ENCODE measurements at regions not wholly inside any gene's neighbourhood (a gene's known extent, or its start where the extent isn't known, plus 50 kb on each side); places are given as distances from the start of the nearest gene placed in this dataset.

- Histone ChIP-seq H3K4me3 (ENCODE audit: extremely low read depth, insufficient read depth, low read length, poor library complexity, severe bottlenecking) (no peak overlapping the region), H3K4me1 (ENCODE audit: control insufficient read depth, insufficient read depth, low read length, poor library complexity, severe bottlenecking) (no peaks in the 10 kb centered on the region), H3K36me3 (ENCODE audit: control insufficient read depth, insufficient read depth, low read length) (no peaks in the 10 kb centered on the region), H3K9me3 (ENCODE audit: control insufficient read depth, low read length) (peaks cover 3% of the 10 kb centered on the region), H3K27ac (ENCODE audit: low read depth, low read length, severe bottlenecking) (no peak overlapping the region)
- WGBS, 2 experiments (ENCODE audit: insufficient coverage in 2 of 2), result 79 to 83% methylated on average over 1 to 2 of the region's 4 CpGs
Observed at GRCh38 chr2:71756280-71756906, 303.0 kb downstream of the DYSF start.

- Histone ChIP-seq H3K4me1 (ENCODE audit: control insufficient read depth, insufficient read depth, low read length, poor library complexity, severe bottlenecking) (peaks cover 8% of the 10 kb centered on the region), H3K4me3 (ENCODE audit: extremely low read depth, insufficient read depth, low read length, poor library complexity, severe bottlenecking) (no peak overlapping the region), H3K36me3 (ENCODE audit: control insufficient read depth, insufficient read depth, low read length) (no peaks in the 10 kb centered on the region), H3K9me3 (ENCODE audit: control insufficient read depth, low read length) (peaks cover 3% of the 10 kb centered on the region), H3K27ac (ENCODE audit: low read depth, low read length, severe bottlenecking) (no peak overlapping the region)
Observed at GRCh38 chr2:71751590-71751989, 298.2 kb downstream of the DYSF start.

GRCh38 chr2:71749671-71750101 is 296.3 kb downstream of the DYSF start:
- Histone ChIP-seq H3K36me3 (ENCODE audit: control insufficient read depth, insufficient read depth, low read length) (no peaks in the 10 kb centered on the region), H3K4me1 (ENCODE audit: control insufficient read depth, insufficient read depth, low read length, poor library complexity, severe bottlenecking) (peaks cover 8% of the 10 kb centered on the region), H3K9me3 (ENCODE audit: control insufficient read depth, low read length) (peaks cover 3% of the 10 kb centered on the region), H3K4me3 (ENCODE audit: extremely low read depth, insufficient read depth, low read length, poor library complexity, severe bottlenecking) (no peak overlapping the region), H3K27ac (ENCODE audit: low read depth, low read length, severe bottlenecking) (no peak overlapping the region)
- WGBS, 2 experiments (ENCODE audit: insufficient coverage in 2 of 2), result 82 to 92% methylated on average over 3 of the region's 3 CpGs

- peaks cover 10% of the 10 kb centered on the region for H3K4me1 ChIP-seq (ENCODE audit: control insufficient read depth, insufficient read depth, low read length, poor library complexity, severe bottlenecking)
- H3K27ac ChIP-seq (ENCODE audit: low read depth, low read length, severe bottlenecking), result peak overlapping the region; percentile 55
- 90 to 91% methylated on average over 2 to 5 of the region's 5 CpGs for WGBS, 2 experiments (ENCODE audit: insufficient coverage in 2 of 2)
- H3K4me3 ChIP-seq (ENCODE audit: extremely low read depth, insufficient read depth, low read length, poor library complexity, severe bottlenecking), result no peak overlapping the region
- peaks cover 3% of the 10 kb centered on the region for H3K9me3 ChIP-seq (ENCODE audit: control insufficient read depth, low read length)
- no peaks in the 10 kb centered on the region for H3K36me3 ChIP-seq (ENCODE audit: control insufficient read depth, insufficient read depth, low read length)
Observed at GRCh38 chr2:71748227-71748626, 294.9 kb downstream of the DYSF start.

GRCh38 chr2:71747559-71747958 is 294.2 kb downstream of the DYSF start:
- peak overlapping the region; percentile 54 for H3K27ac ChIP-seq (ENCODE audit: low read depth, low read length, severe bottlenecking)
- WGBS, 2 experiments (ENCODE audit: insufficient coverage in 2 of 2), result 89% methylated on average over 1 of the region's 4 CpGs; no CpG with 5 or more reads in 1 of the 2 experiments
- no peak overlapping the region for H3K4me3 ChIP-seq (ENCODE audit: extremely low read depth, insufficient read depth, low read length, poor library complexity, severe bottlenecking)
- peaks cover 3% of the 10 kb centered on the region for H3K9me3 ChIP-seq (ENCODE audit: control insufficient read depth, low read length)
- H3K36me3 ChIP-seq (ENCODE audit: control insufficient read depth, insufficient read depth, low read length), result no peaks in the 10 kb centered on the region
- H3K4me1 ChIP-seq (ENCODE audit: control insufficient read depth, insufficient read depth, low read length, poor library complexity, severe bottlenecking), result peaks cover 16% of the 10 kb centered on the region

- Histone ChIP-seq H3K27ac (ENCODE audit: low read depth, low read length, severe bottlenecking) (peak overlapping the region; percentile 54), H3K36me3 (ENCODE audit: control insufficient read depth, insufficient read depth, low read length) (no peaks in the 10 kb centered on the region), H3K4me1 (ENCODE audit: control insufficient read depth, insufficient read depth, low read length, poor library complexity, severe bottlenecking) (peaks cover 18% of the 10 kb centered on the region), H3K4me3 (ENCODE audit: extremely low read depth, insufficient read depth, low read length, poor library complexity, severe bottlenecking) (no peak overlapping the region), H3K9me3 (ENCODE audit: control insufficient read depth, low read length) (peaks cover 2% of the 10 kb centered on the region)
- WGBS, 2 experiments (ENCODE audit: insufficient coverage in 2 of 2), result 64 to 76% methylated on average over 5 to 7 of the region's 13 CpGs
Observed at GRCh38 chr2:71746946-71747501, 293.7 kb downstream of the DYSF start.

- H3K4me1 ChIP-seq (ENCODE audit: control insufficient read depth, insufficient read depth, low read length, poor library complexity, severe bottlenecking), result peaks cover 18% of the 10 kb centered on the region
- H3K9me3 ChIP-seq (ENCODE audit: control insufficient read depth, low read length), result no peaks in the 10 kb centered on the region
- WGBS, 2 experiments (ENCODE audit: insufficient coverage in 2 of 2), result 80 to 91% methylated on average over 6 of the region's 6 CpGs
- H3K27ac ChIP-seq (ENCODE audit: low read depth, low read length, severe bottlenecking), result no peak overlapping the region
- no peak overlapping the region for H3K4me3 ChIP-seq (ENCODE audit: extremely low read depth, insufficient read depth, low read length, poor library complexity, severe bottlenecking)
- no peaks in the 10 kb centered on the region for H3K36me3 ChIP-seq (ENCODE audit: control insufficient read depth, insufficient read depth, low read length)
Observed at GRCh38 chr2:71744781-71745180, 291.4 kb downstream of the DYSF start.

- H3K4me3 ChIP-seq (ENCODE audit: extremely low read depth, insufficient read depth, low read length, poor library complexity, severe bottlenecking), result no peak overlapping the region
- H3K9me3 ChIP-seq (ENCODE audit: control insufficient read depth, low read length), result no peaks in the 10 kb centered on the region
- H3K4me1 ChIP-seq (ENCODE audit: control insufficient read depth, insufficient read depth, low read length, poor library complexity, severe bottlenecking), result peaks cover 18% of the 10 kb centered on the region
- no peak overlapping the region for H3K27ac ChIP-seq (ENCODE audit: low read depth, low read length, severe bottlenecking)
- H3K36me3 ChIP-seq (ENCODE audit: control insufficient read depth, insufficient read depth, low read length), result no peaks in the 10 kb centered on the region
- 89 to 91% methylated on average over 3 to 4 of the region's 6 CpGs for WGBS, 2 experiments (ENCODE audit: insufficient coverage in 2 of 2)
Observed at GRCh38 chr2:71743995-71744675, 290.8 kb downstream of the DYSF start.

- Histone ChIP-seq H3K4me3 (ENCODE audit: extremely low read depth, insufficient read depth, low read length, poor library complexity, severe bottlenecking) (no peak overlapping the region), H3K27ac (ENCODE audit: low read depth, low read length, severe bottlenecking) (peak overlapping the region; percentile 37), H3K9me3 (ENCODE audit: control insufficient read depth, low read length) (no peaks in the 10 kb centered on the region), H3K4me1 (ENCODE audit: control insufficient read depth, insufficient read depth, low read length, poor library complexity, severe bottlenecking) (peaks cover 17% of the 10 kb centered on the region), H3K36me3 (ENCODE audit: control insufficient read depth, insufficient read depth, low read length) (no peaks in the 10 kb centered on the region)
- WGBS, 2 experiments (ENCODE audit: insufficient coverage in 2 of 2), result 85 to 88% methylated on average over 13 to 14 of the region's 16 CpGs
Observed at GRCh38 chr2:71742953-71743601, 289.7 kb downstream of the DYSF start.

GRCh38 chr2:71736986-71737385 is 283.6 kb downstream of the DYSF start:
- Histone ChIP-seq H3K36me3 (ENCODE audit: control insufficient read depth, insufficient read depth, low read length) (no peaks in the 10 kb centered on the region), H3K4me1 (ENCODE audit: control insufficient read depth, insufficient read depth, low read length, poor library complexity, severe bottlenecking) (no peaks in the 10 kb centered on the region), H3K27ac (ENCODE audit: low read depth, low read length, severe bottlenecking) (no peak overlapping the region), H3K4me3 (ENCODE audit: extremely low read depth, insufficient read depth, low read length, poor library complexity, severe bottlenecking) (no peak overlapping the region), H3K9me3 (ENCODE audit: control insufficient read depth, low read length) (no peaks in the 10 kb centered on the region)
- 81 to 97% methylated on average over 3 to 4 of the region's 4 CpGs for WGBS, 2 experiments (ENCODE audit: insufficient coverage in 2 of 2)
